ENCODE measurements at regions not wholly inside any gene's neighbourhood (a gene's known extent, or its start where the extent isn't known, plus 50 kb on each side); places are given as distances from the start of the nearest gene placed in this dataset.

DNA sequence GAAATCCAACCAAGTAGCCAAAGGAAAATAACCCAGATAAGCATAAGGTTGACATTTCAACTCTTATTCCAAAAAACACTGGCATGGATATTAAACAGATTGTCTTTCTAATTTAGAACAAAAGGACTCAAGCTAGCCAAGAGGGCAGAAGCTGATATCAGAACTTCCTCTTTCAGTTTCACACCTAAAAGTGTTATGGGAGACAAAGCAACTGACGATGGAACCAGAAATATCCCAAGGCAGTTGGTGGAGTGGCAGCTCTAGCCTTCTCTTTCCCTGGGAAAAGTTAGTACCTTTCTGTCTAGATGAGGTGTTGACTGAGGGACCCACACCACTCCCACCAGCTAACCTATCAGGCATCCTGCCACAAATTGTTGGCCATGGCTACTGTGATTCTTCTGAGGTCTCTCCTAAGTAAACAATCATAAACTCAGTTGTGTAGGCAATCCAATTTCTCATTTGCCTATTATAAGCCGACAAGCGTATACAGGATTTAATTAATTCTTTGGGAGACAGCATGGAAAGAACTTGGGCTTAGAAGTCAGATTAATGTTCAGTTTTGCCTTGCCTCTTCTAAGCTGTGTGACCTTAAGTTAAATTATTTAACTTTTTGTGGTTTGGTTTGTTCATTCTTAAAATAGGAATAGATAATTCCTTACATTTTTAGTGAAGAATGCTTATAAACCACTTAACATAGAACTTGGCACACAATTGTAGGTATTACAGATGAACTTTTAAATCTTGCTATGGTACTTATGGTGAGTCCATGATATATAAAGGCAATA lies 110.9 kb upstream of the ADAMTSL1 start:
- no peak for TF ChIP-seq EZH2phosphoT487 (IDR thresholded peaks at IDR 0.05; ENCODE audit: borderline replicate concordance, low read length)
- TF ChIP-seq, protein P1, sequence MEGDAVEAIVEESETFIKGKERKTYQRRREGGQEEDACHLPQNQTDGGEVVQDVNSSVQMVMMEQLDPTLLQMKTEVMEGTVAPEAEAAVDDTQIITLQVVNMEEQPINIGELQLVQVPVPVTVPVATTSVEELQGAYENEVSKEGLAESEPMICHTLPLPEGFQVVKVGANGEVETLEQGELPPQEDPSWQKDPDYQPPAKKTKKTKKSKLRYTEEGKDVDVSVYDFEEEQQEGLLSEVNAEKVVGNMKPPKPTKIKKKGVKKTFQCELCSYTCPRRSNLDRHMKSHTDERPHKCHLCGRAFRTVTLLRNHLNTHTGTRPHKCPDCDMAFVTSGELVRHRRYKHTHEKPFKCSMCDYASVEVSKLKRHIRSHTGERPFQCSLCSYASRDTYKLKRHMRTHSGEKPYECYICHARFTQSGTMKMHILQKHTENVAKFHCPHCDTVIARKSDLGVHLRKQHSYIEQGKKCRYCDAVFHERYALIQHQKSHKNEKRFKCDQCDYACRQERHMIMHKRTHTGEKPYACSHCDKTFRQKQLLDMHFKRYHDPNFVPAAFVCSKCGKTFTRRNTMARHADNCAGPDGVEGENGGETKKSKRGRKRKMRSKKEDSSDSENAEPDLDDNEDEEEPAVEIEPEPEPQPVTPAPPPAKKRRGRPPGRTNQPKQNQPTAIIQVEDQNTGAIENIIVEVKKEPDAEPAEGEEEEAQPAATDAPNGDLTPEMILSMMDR (IDR thresholded peaks at IDR 0.05; ENCODE audit: low read depth, low read length, poor library complexity, severe bottlenecking): no peak

Measured in DOHH2 (cell line).